ENCODE measurements at regions not wholly inside any gene's neighbourhood (a gene's known extent, or its start where the extent isn't known, plus 50 kb on each side); places are given as distances from the start of the nearest gene placed in this dataset.

GRCh38 chr10:123259081-123259480 lies 104.9 kb downstream of the BUB3 start:
- TF ChIP-seq GLIS3 (CRISPR knock-in tag; IDR thresholded peaks at IDR 0.05) (no peak), ZC3H10 (CRISPR knock-in tag; IDR thresholded peaks at IDR 0.05) (no peak), ESRRG (CRISPR knock-in tag; IDR thresholded peaks at IDR 0.05) (no peak), ZNF70 (CRISPR knock-in tag; IDR thresholded peaks at IDR 0.05) (no peak), POU6F1 (CRISPR knock-in tag; IDR thresholded peaks at IDR 0.05; ENCODE audit: borderline replicate concordance, low read depth) (no peak), TOX (CRISPR knock-in tag; IDR thresholded peaks at IDR 0.05; ENCODE audit: borderline replicate concordance) (no peak), PPARA (CRISPR knock-in tag; IDR thresholded peaks at IDR 0.05; ENCODE audit: borderline replicate concordance) (no peak), CSDC2 (CRISPR knock-in tag; IDR thresholded peaks at IDR 0.05) (no peak), CREB5 (CRISPR knock-in tag; IDR thresholded peaks at IDR 0.05; ENCODE audit: low read depth) (no peak)
- ATAC-seq: no peak

DNA sequence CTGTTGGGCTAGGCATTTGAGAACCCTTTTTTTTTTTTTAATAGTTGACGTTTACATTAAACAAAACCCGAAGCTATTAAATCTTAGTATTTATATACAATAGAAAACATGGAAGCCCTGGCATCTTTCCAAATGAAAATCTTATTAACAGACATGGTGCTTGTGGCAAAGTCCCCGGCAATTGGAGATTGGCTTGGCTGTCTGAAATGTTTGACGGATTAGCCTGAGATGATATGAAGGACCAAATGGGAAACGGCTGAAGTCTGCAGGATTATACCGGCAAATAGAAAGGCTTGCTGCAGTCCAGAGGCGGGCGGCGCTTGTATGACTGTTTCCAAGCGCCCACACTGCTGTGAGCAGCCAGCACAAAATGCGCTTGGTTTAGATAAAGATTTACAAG lies 105.6 kb downstream of the BUB3 start:
- TF ChIP-seq BACH2 (CRISPR knock-in tag; IDR thresholded peaks at IDR 0.05; ENCODE audit: borderline replicate concordance) (no peak), ZFP3 (CRISPR knock-in tag; IDR thresholded peaks at IDR 0.05) (no peak), OSR1 (CRISPR knock-in tag; IDR thresholded peaks at IDR 0.05) (no peak), POU6F1 (CRISPR knock-in tag; IDR thresholded peaks at IDR 0.05; ENCODE audit: borderline replicate concordance, low read depth) (no peak), TCF4 (CRISPR knock-in tag; IDR thresholded peaks at IDR 0.05; ENCODE audit: borderline replicate concordance) (no peak), ZC3H10 (CRISPR knock-in tag; IDR thresholded peaks at IDR 0.05) (no peak), ZNF70 (CRISPR knock-in tag; IDR thresholded peaks at IDR 0.05) (no peak), CSDC2 (CRISPR knock-in tag; IDR thresholded peaks at IDR 0.05) (no peak), TOX (CRISPR knock-in tag; IDR thresholded peaks at IDR 0.05; ENCODE audit: borderline replicate concordance) (no peak), CREB5 (CRISPR knock-in tag; IDR thresholded peaks at IDR 0.05; ENCODE audit: low read depth) (no peak), TSHZ2 (CRISPR knock-in tag; IDR thresholded peaks at IDR 0.05) (no peak), ARNTL (CRISPR knock-in tag; IDR thresholded peaks at IDR 0.05; ENCODE audit: borderline replicate concordance, low read depth) (no peak), ZNF565 (CRISPR knock-in tag; conservative IDR thresholded peaks at IDR 0.05; ENCODE audit: low read depth) (no peak), ISL1 (CRISPR knock-in tag; IDR thresholded peaks at IDR 0.05) (no peak), RARB (CRISPR knock-in tag; IDR thresholded peaks at IDR 0.05) (no peak), GLIS3 (CRISPR knock-in tag; IDR thresholded peaks at IDR 0.05) (no peak)
- TF ChIP-seq, protein P1, sequence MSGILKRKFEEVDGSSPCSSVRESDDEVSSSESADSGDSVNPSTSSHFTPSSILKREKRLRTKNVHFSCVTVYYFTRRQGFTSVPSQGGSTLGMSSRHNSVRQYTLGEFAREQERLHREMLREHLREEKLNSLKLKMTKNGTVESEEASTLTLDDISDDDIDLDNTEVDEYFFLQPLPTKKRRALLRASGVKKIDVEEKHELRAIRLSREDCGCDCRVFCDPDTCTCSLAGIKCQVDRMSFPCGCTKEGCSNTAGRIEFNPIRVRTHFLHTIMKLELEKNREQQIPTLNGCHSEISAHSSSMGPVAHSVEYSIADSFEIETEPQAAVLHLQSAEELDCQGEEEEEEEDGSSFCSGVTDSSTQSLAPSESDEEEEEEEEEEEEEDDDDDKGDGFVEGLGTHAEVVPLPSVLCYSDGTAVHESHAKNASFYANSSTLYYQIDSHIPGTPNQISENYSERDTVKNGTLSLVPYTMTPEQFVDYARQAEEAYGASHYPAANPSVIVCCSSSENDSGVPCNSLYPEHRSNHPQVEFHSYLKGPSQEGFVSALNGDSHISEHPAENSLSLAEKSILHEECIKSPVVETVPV (CRISPR knock-in tag; IDR thresholded peaks at IDR 0.05): no peak
- ATAC-seq: no peak

GRCh38 chr10:123262456-123262855 lies 108.3 kb downstream of the BUB3 start:
- no peak for ATAC-seq
- TF ChIP-seq ZNF70 (CRISPR knock-in tag; IDR thresholded peaks at IDR 0.05) (no peak), GLIS3 (CRISPR knock-in tag; IDR thresholded peaks at IDR 0.05) (no peak), ISL1 (CRISPR knock-in tag; IDR thresholded peaks at IDR 0.05) (no peak)

Measured in SK-N-SH treated with all-trans-retinoic acid at 6 μM for 48 hours (cell line).